Caco-2 (cell line): ENCODE measurements at regions not wholly inside any gene's neighbourhood (a gene's known extent, or its start where the extent isn't known, plus 50 kb on each side); places are given as distances from the start of the nearest gene placed in this dataset.

Experiments
- BruUV-seq: library from RNA; stranded (reverse); fragments of 400-500 nt; replicated peaks from 2 replicates; lab custom pipeline; 2021; lab: Mats Ljungman, UMichigan
- CTCF ChIA-PET: fragments of 300-600 bp; sonication (Branson Sonifier 250); formaldehyde crosslinking; loops from one replicate; lab custom pipeline; 2022; ENCODE audit warnings: antibody characterized with exemption; lab: Charles Lee
- POLR2A ChIA-PET: fragments of 300-600 bp; sonication (Branson Sonifier 250); formaldehyde crosslinking; loops from one replicate; lab custom pipeline; 2022; ENCODE audit warnings: antibody characterized with exemption; lab: Charles Lee
- DNase-seq, 2 experiments: peaks; one replicate each; pipeline versions ENCODE4 v3.0.0 to v3.0.0-alpha.2; 2020 to 2022
- H3K27me3 ChIP-seq: replicated peaks from 2 replicates; pipeline ENCODE4 v1.6.0; 2011; ENCODE audit warnings: low read length; ENCODE audit not compliant: control insufficient read depth, insufficient read depth
- H3K36me3 ChIP-seq: 2 replicates; pipeline ENCODE4 v1.5.1; 2011; ENCODE audit warnings: low read length; ENCODE audit not compliant: control insufficient read depth, insufficient read depth
- H3K4me1 ChIP-seq: fragments of 250-450 bp; sonication (Bioruptor Pico); 2 replicates; pipeline ENCODE4 v1.5.1; 2020; ENCODE audit warnings: mild to moderate bottlenecking
- H3K4me3 ChIP-seq: 2 replicates; pipeline ENCODE4 v1.5.1; 2011; ENCODE audit warnings: low read depth, mild to moderate bottlenecking, control low read depth, low read length
- H3K9me3 ChIP-seq: fragments of 250-450 bp; sonication (Bioruptor Pico); 2 replicates; pipeline ENCODE4 v1.5.1; 2020; ENCODE audit warnings: mild to moderate bottlenecking, moderate library complexity
- H3K27ac Mint-ChIP-seq: one replicate; pipeline ENCODE4 v1.8.0; 2022; ENCODE audit warnings: mixed read lengths; ENCODE audit not compliant: unreplicated experiment
- H3K27me3 Mint-ChIP-seq: one replicate; pipeline ENCODE4 v1.8.0; 2022; ENCODE audit warnings: mixed read lengths; ENCODE audit not compliant: insufficient read depth, unreplicated experiment
- H3K36me3 Mint-ChIP-seq: one replicate; pipeline ENCODE4 v1.8.0; 2022; ENCODE audit warnings: mild to moderate bottlenecking, mixed read lengths; ENCODE audit not compliant: insufficient read depth, unreplicated experiment
- H3K4me1 Mint-ChIP-seq: one replicate; pipeline ENCODE4 v1.8.0; 2022; ENCODE audit warnings: low read depth, mixed read lengths; ENCODE audit not compliant: unreplicated experiment
- H3K4me3 Mint-ChIP-seq: one replicate; pipeline ENCODE4 v1.8.0; 2022; ENCODE audit warnings: mild to moderate bottlenecking, moderate library complexity, mixed read lengths; ENCODE audit not compliant: unreplicated experiment
- H3K9me3 Mint-ChIP-seq: one replicate; pipeline ENCODE4 v1.8.0; 2022; ENCODE audit warnings: mixed read lengths; ENCODE audit not compliant: unreplicated experiment
- intact Hi-C: fragments of 100-400 bp; cut with micrococcal nuclease; formaldehyde crosslinking; loops from one replicate; pipeline ENCODE4 v1.10.0; 2022; ENCODE audit not compliant: unreplicated experiment
- TF ChIP-seq, protein P1 (sequence below), 2 experiments: fragments of 200-600 bp in 1 of 2; IDR thresholded peaks; 1 replicate in 1 of 2; 2 replicates in 1 of 2; pipeline versions ENCODE4 v1.5.1 to v1.8.0; 2011 to 2022; ENCODE audit warnings: antibody characterized with exemption in 1 of 2, control low read depth in 1 of 2, inconsistent platforms in 1 of 2, low read depth in 1 of 2, low read length in 1 of 2, mild to moderate bottlenecking in 1 of 2, moderate library complexity in 1 of 2; ENCODE audit not compliant: insufficient read depth in 1 of 2, severe bottlenecking in 1 of 2, unreplicated experiment in 1 of 2

DNA sequence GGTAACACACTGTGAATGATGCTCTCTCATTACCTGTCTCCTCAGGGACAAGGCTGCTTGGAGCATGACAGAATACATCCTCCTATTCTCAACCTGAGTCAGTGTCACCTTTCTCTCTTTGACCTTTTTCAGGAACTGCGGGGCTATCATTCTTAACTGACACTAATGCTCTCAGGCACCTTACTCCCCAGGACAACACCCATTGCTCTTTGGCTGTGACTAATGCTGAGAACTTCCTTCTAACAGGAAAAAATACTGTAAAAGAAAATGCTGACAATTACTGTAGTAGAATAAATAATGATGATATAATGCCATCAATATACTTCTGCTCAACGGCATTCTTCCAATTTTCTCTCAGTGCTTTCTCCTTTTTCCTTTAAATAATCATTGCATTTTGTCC is 2082.7 kb upstream of the RAG2 start:
- no peaks in the 10 kb centered on the region for H3K27me3 Mint-ChIP-seq
- no TSS peak for BruUV-seq
- TF ChIP-seq, protein P1, sequence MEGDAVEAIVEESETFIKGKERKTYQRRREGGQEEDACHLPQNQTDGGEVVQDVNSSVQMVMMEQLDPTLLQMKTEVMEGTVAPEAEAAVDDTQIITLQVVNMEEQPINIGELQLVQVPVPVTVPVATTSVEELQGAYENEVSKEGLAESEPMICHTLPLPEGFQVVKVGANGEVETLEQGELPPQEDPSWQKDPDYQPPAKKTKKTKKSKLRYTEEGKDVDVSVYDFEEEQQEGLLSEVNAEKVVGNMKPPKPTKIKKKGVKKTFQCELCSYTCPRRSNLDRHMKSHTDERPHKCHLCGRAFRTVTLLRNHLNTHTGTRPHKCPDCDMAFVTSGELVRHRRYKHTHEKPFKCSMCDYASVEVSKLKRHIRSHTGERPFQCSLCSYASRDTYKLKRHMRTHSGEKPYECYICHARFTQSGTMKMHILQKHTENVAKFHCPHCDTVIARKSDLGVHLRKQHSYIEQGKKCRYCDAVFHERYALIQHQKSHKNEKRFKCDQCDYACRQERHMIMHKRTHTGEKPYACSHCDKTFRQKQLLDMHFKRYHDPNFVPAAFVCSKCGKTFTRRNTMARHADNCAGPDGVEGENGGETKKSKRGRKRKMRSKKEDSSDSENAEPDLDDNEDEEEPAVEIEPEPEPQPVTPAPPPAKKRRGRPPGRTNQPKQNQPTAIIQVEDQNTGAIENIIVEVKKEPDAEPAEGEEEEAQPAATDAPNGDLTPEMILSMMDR (IDR thresholded peaks at IDR 0.05; ENCODE audit: insufficient read depth in 1 of 2, low read depth in 1 of 2, low read length in 1 of 2, severe bottlenecking in 1 of 2, unreplicated experiment in 1 of 2), result no peak
- H3K27ac Mint-ChIP-seq, result no peak overlapping the region
- no peaks in the 10 kb centered on the region for H3K27me3 ChIP-seq
- no peaks in the 10 kb centered on the region for H3K4me1 Mint-ChIP-seq
- H3K9me3 Mint-ChIP-seq, result peaks cover 3% of the 10 kb centered on the region
- intact Hi-C loops, result no loop called here
- ChIA-PET POLR2A (no interaction called here), CTCF (no interaction called here)
- no peak overlapping the region for H3K4me3 Mint-ChIP-seq
- no peaks in the 10 kb centered on the region for H3K9me3 ChIP-seq
- DNase-seq, result no peak
- no peak overlapping the region for H3K4me3 ChIP-seq
- no peaks in the 10 kb centered on the region for H3K36me3 Mint-ChIP-seq
- H3K4me1 ChIP-seq, result no peaks in the 10 kb centered on the region
- no peaks in the 10 kb centered on the region for H3K36me3 ChIP-seq

DNA sequence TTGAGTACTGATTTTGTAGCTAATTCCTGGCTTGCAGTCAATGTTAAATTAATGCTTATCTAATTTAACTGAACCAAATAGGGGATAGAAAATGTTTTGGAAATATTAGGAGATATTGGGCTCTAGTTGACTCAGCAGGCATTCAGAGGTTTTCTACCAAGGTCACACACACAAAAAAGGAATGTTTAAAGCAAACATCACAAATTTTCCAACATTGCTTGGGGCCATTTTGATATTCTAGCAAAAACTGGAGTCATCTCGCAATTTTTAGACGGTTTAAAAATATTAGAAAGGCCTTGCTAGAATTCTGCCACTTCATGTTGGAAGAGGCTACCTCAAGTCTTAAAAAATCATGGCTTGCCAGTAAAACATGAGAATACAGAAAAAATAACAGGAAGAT is 2082.1 kb upstream of the RAG2 start:
- TF ChIP-seq, protein P1 (IDR thresholded peaks at IDR 0.05; ENCODE audit: insufficient read depth in 1 of 2, low read depth in 1 of 2, low read length in 1 of 2, severe bottlenecking in 1 of 2, unreplicated experiment in 1 of 2), result no peak
- no peaks in the 10 kb centered on the region for H3K27me3 ChIP-seq
- no peak overlapping the region for H3K27ac Mint-ChIP-seq
- no TSS peak for BruUV-seq
- no peaks in the 10 kb centered on the region for H3K4me1 ChIP-seq
- H3K4me3 ChIP-seq, result no peak overlapping the region
- no peaks in the 10 kb centered on the region for H3K36me3 Mint-ChIP-seq
- peaks cover 7% of the 10 kb centered on the region for H3K9me3 Mint-ChIP-seq
- intact Hi-C loops, result no loop called here
- CTCF ChIA-PET, result no interaction called here
- no peaks in the 10 kb centered on the region for H3K9me3 ChIP-seq
- DNase-seq, result no peak
- no peaks in the 10 kb centered on the region for H3K27me3 Mint-ChIP-seq
- H3K4me1 Mint-ChIP-seq, result no peaks in the 10 kb centered on the region
- H3K4me3 Mint-ChIP-seq, result no peak overlapping the region
- POLR2A ChIA-PET, result no interaction called here
- H3K36me3 ChIP-seq, result no peaks in the 10 kb centered on the region

DNA sequence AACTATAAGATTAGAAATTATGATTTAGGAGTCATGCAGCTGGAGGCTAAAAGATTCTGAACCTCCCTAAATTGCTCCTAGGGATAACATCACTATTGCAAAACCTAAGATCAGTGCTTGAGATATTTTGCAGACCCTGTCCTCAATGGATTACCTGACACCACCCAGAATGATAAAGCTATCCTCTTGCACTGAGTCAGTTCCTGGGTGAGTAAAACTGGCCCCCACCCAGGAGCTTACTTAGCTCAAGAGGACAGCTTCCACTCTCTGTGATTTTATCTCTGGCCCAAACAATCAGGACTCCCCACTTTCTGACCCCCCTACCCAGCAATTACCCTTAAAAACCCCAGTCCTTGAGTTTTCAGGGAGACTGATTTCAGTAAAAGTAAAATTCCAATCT is 2074.4 kb upstream of the RAG2 start:
- Mint-ChIP-seq H3K4me1 (no peaks in the 10 kb centered on the region), H3K9me3 (peaks cover 17% of the 10 kb centered on the region), H3K27ac (no peak overlapping the region), H3K27me3 (no peaks in the 10 kb centered on the region), H3K36me3 (no peaks in the 10 kb centered on the region), H3K4me3 (no peak overlapping the region)
- ChIA-PET CTCF (no interaction called here), POLR2A (no interaction called here)
- Histone ChIP-seq H3K4me3 (no peak overlapping the region), H3K4me1 (no peaks in the 10 kb centered on the region), H3K9me3 (no peaks in the 10 kb centered on the region; the same call in 1 of the 2 replicates), H3K27me3 (no peaks in the 10 kb centered on the region), H3K36me3 (no peaks in the 10 kb centered on the region)
- BruUV-seq, result no TSS peak
- intact Hi-C loops, result no loop called here
- DNase-seq, result no peak
- TF ChIP-seq, protein P1 (IDR thresholded peaks at IDR 0.05; ENCODE audit: insufficient read depth in 1 of 2, low read depth in 1 of 2, low read length in 1 of 2, severe bottlenecking in 1 of 2, unreplicated experiment in 1 of 2), result no peak
